Liver (tissue), 7 donors: ENCODE measurements at regions not wholly inside any gene's neighbourhood (a gene's known extent, or its start where the extent isn't known, plus 50 kb on each side); places are given as distances from the start of the nearest gene placed in this dataset.

ENCODE experiments used
- DNase-seq: peaks from one replicate; pipeline ENCODE4 v3.0.0-alpha.2; 2017; ENCODE audit warnings: low spot score
- H3K27ac ChIP-seq, 2 donors: one replicate each; pipeline ENCODE4 v1.7.0; 2013; ENCODE audit warnings: inconsistent platforms in 2 of 2, low read length in 2 of 2, control low read depth in 1 of 2, low read depth in 1 of 2, mild to moderate bottlenecking in 1 of 2
- H3K27me3 ChIP-seq, 4 donors: one replicate each; pipeline versions ENCODE4 v1.6.1 to v1.7.0; 2013; ENCODE audit warnings: low read length in 3 of 4, inconsistent platforms in 1 of 4, mild to moderate bottlenecking in 1 of 4, moderate library complexity in 1 of 4; ENCODE audit not compliant: control insufficient read depth in 4 of 4, insufficient read depth in 4 of 4
- H3K36me3 ChIP-seq, 4 donors: one replicate each; pipeline versions ENCODE4 v1.6.1 to v1.7.0; 2013; ENCODE audit warnings: low read length in 3 of 4, mild to moderate bottlenecking in 3 of 4, low read depth in 1 of 4, moderate library complexity in 1 of 4; ENCODE audit not compliant: control insufficient read depth in 4 of 4, insufficient read depth in 3 of 4
- H3K4me1 ChIP-seq, 4 donors: one replicate each; pipeline versions ENCODE4 v1.6.1 to v1.7.0; 2013; ENCODE audit warnings: low read length in 3 of 4, mild to moderate bottlenecking in 3 of 4, moderate library complexity in 1 of 4; ENCODE audit not compliant: control insufficient read depth in 4 of 4, insufficient read depth in 4 of 4
- H3K4me3 ChIP-seq, 3 donors: one replicate each; pipeline versions ENCODE4 v1.6.1 to v1.7.0; 2013; ENCODE audit warnings: low read length in 3 of 3, control low read depth in 1 of 3, low read depth in 1 of 3, mild to moderate bottlenecking in 1 of 3
- H3K9ac ChIP-seq, 2 donors: one replicate each; pipeline ENCODE4 v1.7.0; 2013; ENCODE audit warnings: low read length in 2 of 2, mild to moderate bottlenecking in 2 of 2, moderate library complexity in 2 of 2, control low read depth in 1 of 2, low read depth in 1 of 2
- H3K9me3 ChIP-seq, 4 donors: one replicate each; pipeline versions ENCODE4 v1.6.1 to v1.7.0; 2013; ENCODE audit warnings: low read length in 3 of 4; ENCODE audit not compliant: control insufficient read depth in 4 of 4
- CTCF ChIP-seq: fragments of 150-350 bp; IDR thresholded peaks from 2 replicates; pipeline ENCODE4 v1.5.1; 2017; ENCODE audit warnings: improper control_type of control experiment, low read depth, low read length; ENCODE audit not compliant: missing input control
- EGR1 ChIP-seq, 2 donors: IDR thresholded peaks; 2 replicates each; pipeline ENCODE4 v1.6.1; 2016 to 2018; ENCODE audit warnings: antibody characterized with exemption in 2 of 2, low read depth in 2 of 2
- FOXA1 ChIP-seq: IDR thresholded peaks from 2 replicates; pipeline ENCODE4 v1.6.1; 2016; ENCODE audit warnings: antibody characterized with exemption
- FOXA2 ChIP-seq: IDR thresholded peaks from 2 replicates; pipeline ENCODE4 v1.6.1; 2016; ENCODE audit warnings: antibody characterized with exemption
- GABPA ChIP-seq, 2 donors: IDR thresholded peaks in 1 of 2; conservative IDR thresholded peaks in 1 of 2; 2 replicates each; pipeline ENCODE4 v1.6.1; 2016; ENCODE audit warnings: antibody characterized with exemption in 2 of 2, mild to moderate bottlenecking in 1 of 2, moderate library complexity in 1 of 2
- HNF4A ChIP-seq, 2 donors: conservative IDR thresholded peaks; 2 replicates each; pipeline ENCODE4 v1.6.1; 2016; ENCODE audit warnings: antibody characterized with exemption in 2 of 2, mild to moderate bottlenecking in 2 of 2
- HNF4G ChIP-seq: IDR thresholded peaks from 2 replicates; pipeline ENCODE4 v1.6.1; 2016; ENCODE audit warnings: antibody characterized with exemption
- JUND ChIP-seq, 2 donors: IDR thresholded peaks; 2 replicates each; pipeline ENCODE4 v1.6.1; 2016; ENCODE audit warnings: antibody characterized with exemption in 2 of 2
- MAX ChIP-seq: IDR thresholded peaks from 2 replicates; pipeline ENCODE4 v1.6.1; 2016; ENCODE audit warnings: antibody characterized with exemption
- NR2F2 ChIP-seq: IDR thresholded peaks from 2 replicates; pipeline ENCODE4 v1.6.1; 2016; ENCODE audit warnings: antibody characterized with exemption
- RAD21 ChIP-seq, 2 donors: IDR thresholded peaks; 2 replicates each; pipeline ENCODE4 v1.6.1; 2016; ENCODE audit warnings: antibody characterized with exemption in 2 of 2, mild to moderate bottlenecking in 2 of 2
- REST ChIP-seq: IDR thresholded peaks from 2 replicates; pipeline ENCODE4 v1.6.1; 2016; ENCODE audit warnings: antibody characterized with exemption, mild to moderate bottlenecking
- RXRA ChIP-seq, 2 donors: IDR thresholded peaks; 2 replicates each; pipeline ENCODE4 v1.6.1; 2017 to 2018; ENCODE audit warnings: antibody characterized with exemption in 2 of 2, mild to moderate bottlenecking in 1 of 2
- SP1 ChIP-seq: IDR thresholded peaks from 2 replicates; pipeline ENCODE4 v1.6.1; 2018; ENCODE audit warnings: antibody characterized with exemption, mild to moderate bottlenecking
- TAF1 ChIP-seq: conservative IDR thresholded peaks from 2 replicates; pipeline ENCODE4 v1.6.1; 2016; ENCODE audit warnings: antibody characterized with exemption, mild to moderate bottlenecking
- YY1 ChIP-seq: IDR thresholded peaks from 2 replicates; pipeline ENCODE4 v1.6.1; 2016; ENCODE audit warnings: antibody characterized with exemption, mild to moderate bottlenecking
- ZBTB33 ChIP-seq: IDR thresholded peaks from 2 replicates; pipeline ENCODE4 v1.6.1; 2016; ENCODE audit warnings: antibody characterized with exemption
- TF ChIP-seq, protein P1 (sequence below): IDR thresholded peaks from 2 replicates; pipeline ENCODE4 v1.6.1; 2016; ENCODE audit warnings: antibody characterized with exemption
- donor health status: healthy.
- donor health status: healthy.
- donor health status: healthy.
- donor health status: healthy.

DNA sequence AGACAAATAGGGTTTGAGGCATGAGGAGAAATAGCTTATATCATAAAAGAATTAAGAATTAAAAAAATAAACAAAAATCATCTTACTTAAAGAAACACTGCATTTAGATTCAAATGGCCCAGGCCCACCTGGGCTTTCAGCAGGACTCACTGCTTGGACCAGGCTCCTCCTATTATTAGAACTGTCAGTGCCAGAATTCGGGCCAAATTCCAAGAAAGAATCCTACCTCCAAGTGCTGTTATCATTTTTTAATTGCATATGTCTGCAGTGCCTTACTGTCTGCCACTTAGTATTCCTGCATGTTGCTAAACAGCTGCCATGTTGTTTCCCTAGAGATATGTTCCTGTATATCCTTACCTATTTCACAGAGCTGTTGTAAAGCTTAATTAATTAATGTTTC, 112.0 kb downstream of the BARHL2 start (continued):
- no peak for TF ChIP-seq REST

GRCh38 chr1:90593312-90593711, 123.8 kb downstream of the BARHL2 start:
- no peak for TF ChIP-seq YY1
- no peak for TF ChIP-seq FOXA2
- no peak for TF ChIP-seq FOXA1
- no peak for TF ChIP-seq RAD21 (IDR thresholded peaks at IDR 0.05)
- no peak for TF ChIP-seq SP1
- TF ChIP-seq JUND (IDR thresholded peaks at IDR 0.05) = no peak
- TF ChIP-seq GABPA (IDR thresholded peaks at IDR 0.05 in 1 of 2, conservative IDR thresholded peaks at IDR 0.05 in 1 of 2) = no peak
- TF ChIP-seq RXRA (IDR thresholded peaks at IDR 0.05) = no peak
- TF ChIP-seq MAX = no peak
- TF ChIP-seq CTCF = no peak
- no peak for TF ChIP-seq HNF4A (conservative IDR thresholded peaks at IDR 0.05)
- TF ChIP-seq ZBTB33 = no peak
- no peak for TF ChIP-seq REST
- no peak for TF ChIP-seq EGR1 (IDR thresholded peaks at IDR 0.05; ENCODE audit: low read depth in 2 of 2)
- TF ChIP-seq TAF1 = no peak
- TF ChIP-seq HNF4G = no peak
- TF ChIP-seq, protein P1, sequence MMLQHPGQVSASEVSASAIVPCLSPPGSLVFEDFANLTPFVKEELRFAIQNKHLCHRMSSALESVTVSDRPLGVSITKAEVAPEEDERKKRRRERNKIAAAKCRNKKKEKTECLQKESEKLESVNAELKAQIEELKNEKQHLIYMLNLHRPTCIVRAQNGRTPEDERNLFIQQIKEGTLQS = no peak
- no peak for TF ChIP-seq NR2F2
- Histone ChIP-seq H3K4me3 (no peak overlapping the region), H3K4me1 (no peaks in the 10 kb centered on the region), H3K36me3 (no peaks in the 10 kb centered on the region), H3K9me3 (peaks cover 4 to 8% (median 5%) of the 10 kb centered on the region in 4 donors), H3K9ac (no peak overlapping the region), H3K27me3 (peaks cover 0 to 13% (median under 1%) of the 10 kb centered on the region in 4 donors), H3K27ac (no peak overlapping the region)
- DNase-seq = no peak
